ENCODE measurements at regions not wholly inside any gene's neighbourhood (a gene's known extent, or its start where the extent isn't known, plus 50 kb on each side); places are given as distances from the start of the nearest gene placed in this dataset.

- H3K56ac ChIP-seq (ENCODE audit: insufficient read length, low read depth, low read length) = no peak overlapping the region
- no peak overlapping the region for H2AFZ ChIP-seq (ENCODE audit: low read length)
- no peak overlapping the region for H3K4ac ChIP-seq (ENCODE audit: low read depth, low read length)
- H3K27me3 ChIP-seq (ENCODE audit: insufficient read depth, low read length) = no peaks in the 10 kb centered on the region
- H4K8ac ChIP-seq (replicated peaks; ENCODE audit: insufficient read length, low read depth, low read length) = no peak overlapping the region
- H2BK120ac ChIP-seq (ENCODE audit: low read depth, low read length, poor library complexity, severe bottlenecking) = no peak overlapping the region
- no peak overlapping the region for H3K27ac Mint-ChIP-seq
- H3K4me3 Mint-ChIP-seq = no peak overlapping the region
- no peak for DNase-seq
- peaks cover 0 to 5% of the 10 kb centered on the region in 2 experiments; a peak in 2 of 4 replicates for H3K4me1 Mint-ChIP-seq
- H4K5ac ChIP-seq (ENCODE audit: insufficient read length, low read depth, low read length) = no peak overlapping the region
- no peak overlapping the region for H2AK5ac ChIP-seq (ENCODE audit: insufficient read length, low read length)
- no peak overlapping the region for H4K91ac ChIP-seq (ENCODE audit: insufficient read length, low read depth, low read length)
- no peaks in the 10 kb centered on the region for H3K4me1 ChIP-seq (ENCODE audit: insufficient read depth, low read length)
- H3K9me3 ChIP-seq (ENCODE audit: control insufficient read depth, low read depth, low read length) = no peaks in the 10 kb centered on the region
- no peaks in the 10 kb centered on the region for H3K9me3 Mint-ChIP-seq
- no peak overlapping the region for H3K9ac ChIP-seq (ENCODE audit: extremely low read depth, insufficient read length, low read length)
- no peak overlapping the region for H3K18ac ChIP-seq (ENCODE audit: insufficient read length, low read depth, low read length)
- H3K14ac ChIP-seq (ENCODE audit: insufficient read depth, low read length) = no peak overlapping the region
- no peak overlapping the region for H3K4me2 ChIP-seq (ENCODE audit: insufficient read depth, insufficient read length, low read length)
- no peak overlapping the region for H2BK20ac ChIP-seq (ENCODE audit: low read depth, low read length, poor library complexity, severe bottlenecking)
- no peaks in the 10 kb centered on the region for H4K20me1 ChIP-seq (ENCODE audit: control insufficient read depth, insufficient read depth, insufficient read length)
- no CpG with 5 or more reads among the region's 3 CpGs for WGBS (ENCODE audit: extremely low coverage, insufficient read length, low lambda C conversion rate)
- H3K79me2 ChIP-seq (ENCODE audit: insufficient read depth, low read length) = no peaks in the 10 kb centered on the region
- H3K27ac ChIP-seq (ENCODE audit: insufficient read length, low read depth, low read length) = no peak overlapping the region
- no peaks in the 10 kb centered on the region for H3K23me2 ChIP-seq (ENCODE audit: insufficient read length, low read depth, low read length, poor library complexity, severe bottlenecking)
- no peaks in the 10 kb centered on the region for H3K36me3 Mint-ChIP-seq (ENCODE audit: insufficient read depth in 1 of 3, low read depth in 3 of 3)
- H3K23ac ChIP-seq (ENCODE audit: insufficient read length, low read depth, low read length) = no peak overlapping the region
- no peak overlapping the region for H2BK15ac ChIP-seq (ENCODE audit: low read depth, low read length)
- no peak overlapping the region for H2BK5ac ChIP-seq (ENCODE audit: insufficient read length, low read length)
- H2BK12ac ChIP-seq (ENCODE audit: insufficient read length, low read depth, low read length) = no peak overlapping the region
- H3K27me3 Mint-ChIP-seq (ENCODE audit: low read depth) = no peaks in the 10 kb centered on the region
- no peaks in the 10 kb centered on the region for H3K79me1 ChIP-seq (ENCODE audit: insufficient read depth, low read depth, low read length, poor library complexity, severe bottlenecking)
- H3T11ph ChIP-seq (ENCODE audit: low read length) = no peak overlapping the region
- no peak for TF ChIP-seq CTCF (conservative IDR thresholded peaks at IDR 0.05)
These were observed 318.5 kb upstream of the MAP3K7 start for GRCh38 chr6:90905351-90905750.

Measured in H9 (cell line).